ENCODE measurements at regions not wholly inside any gene's neighbourhood (a gene's known extent, or its start where the extent isn't known, plus 50 kb on each side); places are given as distances from the start of the nearest gene placed in this dataset.

DNA sequence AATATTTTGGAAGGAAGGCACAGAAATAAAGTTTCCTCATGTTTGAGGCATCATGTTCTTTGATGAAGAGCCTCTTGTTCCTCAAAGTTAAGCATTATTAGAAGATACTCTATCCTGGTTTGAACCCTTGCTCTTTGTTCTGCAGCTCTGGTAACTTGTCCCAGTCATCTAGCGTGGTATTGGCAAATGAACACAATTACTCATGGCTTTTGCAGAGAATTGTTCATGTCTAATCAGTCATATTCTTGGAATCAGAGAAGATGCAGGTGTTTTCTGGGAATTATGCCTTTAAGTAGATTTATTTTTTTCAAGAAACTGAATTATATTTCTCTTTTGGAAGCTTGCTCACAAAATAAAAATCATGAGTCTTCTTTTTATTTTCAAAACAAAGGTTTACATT lies 52.9 kb upstream of the HPGDS start:
- CTCF ChIA-PET (ENCODE audit: unreplicated experiment) = no interaction called here
- no peak for DNase-seq (ENCODE audit: low spot score)
- POLR2A ChIA-PET = interaction anchor here (0.6 kb wide), 2 partner anchors 32 to 69 kb away, joined by 3 to 4 read pairs; no protein-coding TSS in a partner anchor
- intact Hi-C loops (cut with micrococcal nuclease; ENCODE audit: unreplicated experiment) = no loop called here
- H3K27ac ChIP-seq (ENCODE audit: low read depth, low read length, poor library complexity, severe bottlenecking) = no peak overlapping the region
- no peaks in the 10 kb centered on the region for H4K20me1 ChIP-seq (ENCODE audit: insufficient read depth, low read length)
- TF ChIP-seq, protein P1, sequence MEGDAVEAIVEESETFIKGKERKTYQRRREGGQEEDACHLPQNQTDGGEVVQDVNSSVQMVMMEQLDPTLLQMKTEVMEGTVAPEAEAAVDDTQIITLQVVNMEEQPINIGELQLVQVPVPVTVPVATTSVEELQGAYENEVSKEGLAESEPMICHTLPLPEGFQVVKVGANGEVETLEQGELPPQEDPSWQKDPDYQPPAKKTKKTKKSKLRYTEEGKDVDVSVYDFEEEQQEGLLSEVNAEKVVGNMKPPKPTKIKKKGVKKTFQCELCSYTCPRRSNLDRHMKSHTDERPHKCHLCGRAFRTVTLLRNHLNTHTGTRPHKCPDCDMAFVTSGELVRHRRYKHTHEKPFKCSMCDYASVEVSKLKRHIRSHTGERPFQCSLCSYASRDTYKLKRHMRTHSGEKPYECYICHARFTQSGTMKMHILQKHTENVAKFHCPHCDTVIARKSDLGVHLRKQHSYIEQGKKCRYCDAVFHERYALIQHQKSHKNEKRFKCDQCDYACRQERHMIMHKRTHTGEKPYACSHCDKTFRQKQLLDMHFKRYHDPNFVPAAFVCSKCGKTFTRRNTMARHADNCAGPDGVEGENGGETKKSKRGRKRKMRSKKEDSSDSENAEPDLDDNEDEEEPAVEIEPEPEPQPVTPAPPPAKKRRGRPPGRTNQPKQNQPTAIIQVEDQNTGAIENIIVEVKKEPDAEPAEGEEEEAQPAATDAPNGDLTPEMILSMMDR (conservative IDR thresholded peaks at IDR 0.05; ENCODE audit: low read length) = no peak
- TF ChIP-seq EZH2phosphoT487 (IDR thresholded peaks at IDR 0.05; ENCODE audit: borderline replicate concordance, low read depth, low read length) = no peak
- no peaks in the 10 kb centered on the region for H3K4me1 ChIP-seq (ENCODE audit: insufficient read depth, low read length, poor library complexity, severe bottlenecking)
- H3K36me3 ChIP-seq (ENCODE audit: insufficient read depth, low read length) = no peaks in the 10 kb centered on the region
- no peaks in the 10 kb centered on the region for H3K9me2 ChIP-seq (ENCODE audit: insufficient read depth, low read length)
- H3K4me2 ChIP-seq (ENCODE audit: low read length) = no peak overlapping the region
- BruUV-seq (replicated peaks) = no TSS peak
- no peak overlapping the region for H2AFZ ChIP-seq (ENCODE audit: low read length)
- no peaks in the 10 kb centered on the region for H3K9me3 ChIP-seq (ENCODE audit: low read length)
- H3K79me2 ChIP-seq (ENCODE audit: insufficient read depth, low read depth, low read length) = no peaks in the 10 kb centered on the region
- no peak overlapping the region for H3K4me3 ChIP-seq (ENCODE audit: low read depth, low read length, poor library complexity, severe bottlenecking)

DNA sequence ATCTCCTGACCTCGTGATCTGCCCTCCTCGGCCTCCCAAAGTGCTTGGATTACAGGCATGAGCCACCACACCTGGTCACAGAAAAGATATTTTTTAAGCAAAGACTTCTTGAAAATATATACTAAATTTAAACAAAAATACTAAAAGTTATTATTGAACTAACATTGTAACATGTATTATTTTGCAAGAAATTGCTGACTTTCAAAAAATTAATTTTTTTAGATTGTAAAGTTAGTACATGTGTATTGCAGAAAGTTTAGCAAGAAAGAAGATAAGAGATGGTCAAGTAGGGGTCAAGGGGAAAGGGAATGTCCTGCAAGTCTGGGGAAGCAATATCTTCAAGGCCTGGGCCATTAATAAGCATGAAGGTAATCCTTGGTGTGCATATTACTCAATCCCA lies 54.3 kb upstream of the HPGDS start:
- ChIA-PET CTCF (ENCODE audit: unreplicated experiment) (no interaction called here), POLR2A (no interaction called here)
- BruUV-seq (replicated peaks) = no TSS peak
- no peaks in the 10 kb centered on the region for H3K4me1 ChIP-seq (ENCODE audit: insufficient read depth, low read length, poor library complexity, severe bottlenecking)
- H3K9me3 ChIP-seq (ENCODE audit: low read length) = no peaks in the 10 kb centered on the region
- DNase-seq (ENCODE audit: low spot score) = no peak
- no peaks in the 10 kb centered on the region for H3K36me3 ChIP-seq (ENCODE audit: insufficient read depth, low read length)
- intact Hi-C loops (cut with micrococcal nuclease; ENCODE audit: unreplicated experiment) = no loop called here
- TF ChIP-seq, protein P1 (conservative IDR thresholded peaks at IDR 0.05; ENCODE audit: low read length) = no peak
- no peak for TF ChIP-seq EZH2phosphoT487 (IDR thresholded peaks at IDR 0.05; ENCODE audit: borderline replicate concordance, low read depth, low read length)
- no peak overlapping the region for H3K4me2 ChIP-seq (ENCODE audit: low read length)
- no peak overlapping the region for H2AFZ ChIP-seq (ENCODE audit: low read length)
- no peak overlapping the region for H3K4me3 ChIP-seq (ENCODE audit: low read depth, low read length, poor library complexity, severe bottlenecking)
- H3K79me2 ChIP-seq (ENCODE audit: insufficient read depth, low read depth, low read length) = no peaks in the 10 kb centered on the region
- H4K20me1 ChIP-seq (ENCODE audit: insufficient read depth, low read length) = no peaks in the 10 kb centered on the region
- no peak overlapping the region for H3K27ac ChIP-seq (ENCODE audit: low read depth, low read length, poor library complexity, severe bottlenecking)
- no peaks in the 10 kb centered on the region for H3K9me2 ChIP-seq (ENCODE audit: insufficient read depth, low read length)

DNA sequence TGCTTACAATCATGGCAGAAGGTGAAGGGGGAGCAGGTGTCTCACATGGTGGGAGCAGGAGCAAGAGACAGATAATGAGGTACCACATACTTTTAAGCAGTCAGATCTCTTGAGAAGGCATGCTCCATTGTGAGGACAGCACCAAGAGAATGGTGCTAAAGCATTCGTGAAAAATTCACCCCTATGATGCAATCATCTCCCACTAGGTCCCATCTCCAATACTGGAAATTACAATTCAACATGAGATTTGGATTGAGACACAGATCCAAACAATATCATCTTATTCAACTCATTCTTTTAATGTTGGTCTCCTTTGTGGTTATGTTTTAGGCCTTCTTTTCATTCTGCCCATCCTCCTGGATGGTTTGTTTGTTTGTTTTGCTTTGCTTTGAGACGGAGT lies 54.1 kb upstream of the PDLIM5 start:
- ChIA-PET CTCF (ENCODE audit: unreplicated experiment) (no interaction called here), POLR2A (no interaction called here)
- Histone ChIP-seq H3K4me1 (ENCODE audit: insufficient read depth, low read length, poor library complexity, severe bottlenecking) (no peaks in the 10 kb centered on the region), H3K4me3 (ENCODE audit: low read depth, low read length, poor library complexity, severe bottlenecking) (no peak overlapping the region), H3K79me2 (ENCODE audit: insufficient read depth, low read depth, low read length) (no peaks in the 10 kb centered on the region), H4K20me1 (ENCODE audit: insufficient read depth, low read length) (no peaks in the 10 kb centered on the region), H3K4me2 (ENCODE audit: low read length) (no peak overlapping the region), H3K27ac (ENCODE audit: low read depth, low read length, poor library complexity, severe bottlenecking) (no peak overlapping the region), H3K9me3 (ENCODE audit: low read length) (no peaks in the 10 kb centered on the region), H3K9me2 (ENCODE audit: insufficient read depth, low read length) (no peaks in the 10 kb centered on the region), H2AFZ (ENCODE audit: low read length) (no peak overlapping the region), H3K36me3 (ENCODE audit: insufficient read depth, low read length) (no peaks in the 10 kb centered on the region)
- DNase-seq (ENCODE audit: low spot score) = no peak
- intact Hi-C loops (cut with micrococcal nuclease; ENCODE audit: unreplicated experiment) = no loop called here
- TF ChIP-seq EZH2phosphoT487 (IDR thresholded peaks at IDR 0.05; ENCODE audit: borderline replicate concordance, low read depth, low read length) = no peak
- BruUV-seq (replicated peaks) = no TSS peak

All from OCI-LY7 (cell line).